Duodenal mucosa (tissue), 2 donors: ENCODE measurements at regions not wholly inside any gene's neighbourhood (a gene's known extent, or its start where the extent isn't known, plus 50 kb on each side); places are given as distances from the start of the nearest gene placed in this dataset.

ENCODE experiments used
- H3K27ac ChIP-seq: one replicate; pipeline ENCODE4 v1.7.0; 2013; ENCODE audit warnings: low read depth, low read length
- H3K27me3 ChIP-seq, 2 donors: one replicate each; pipeline ENCODE4 v1.7.0; 2013; ENCODE audit warnings: low read length in 2 of 2, control low read depth in 1 of 2; ENCODE audit not compliant: insufficient read depth in 2 of 2, control insufficient read depth in 1 of 2
- H3K36me3 ChIP-seq, 2 donors: one replicate each; pipeline ENCODE4 v1.7.0; 2013; ENCODE audit warnings: low read length in 2 of 2, control low read depth in 1 of 2; ENCODE audit not compliant: insufficient read depth in 2 of 2, control insufficient read depth in 1 of 2
- H3K4me1 ChIP-seq, 2 donors: one replicate each; pipeline ENCODE4 v1.7.0; 2013; ENCODE audit warnings: low read length in 2 of 2, control low read depth in 1 of 2; ENCODE audit not compliant: insufficient read depth in 2 of 2, control insufficient read depth in 1 of 2
- H3K4me3 ChIP-seq, 2 donors: one replicate each; pipeline ENCODE4 v1.7.0; 2013; ENCODE audit warnings: low read length in 2 of 2, low read depth in 1 of 2
- H3K9ac ChIP-seq, 2 donors: one replicate each; pipeline ENCODE4 v1.7.0; 2013; ENCODE audit warnings: low read length in 2 of 2, low read depth in 1 of 2
- H3K9me3 ChIP-seq, 2 donors: one replicate each; pipeline ENCODE4 v1.7.0; 2013; ENCODE audit warnings: low read length in 2 of 2, control low read depth in 1 of 2; ENCODE audit not compliant: control insufficient read depth in 1 of 2

DNA sequence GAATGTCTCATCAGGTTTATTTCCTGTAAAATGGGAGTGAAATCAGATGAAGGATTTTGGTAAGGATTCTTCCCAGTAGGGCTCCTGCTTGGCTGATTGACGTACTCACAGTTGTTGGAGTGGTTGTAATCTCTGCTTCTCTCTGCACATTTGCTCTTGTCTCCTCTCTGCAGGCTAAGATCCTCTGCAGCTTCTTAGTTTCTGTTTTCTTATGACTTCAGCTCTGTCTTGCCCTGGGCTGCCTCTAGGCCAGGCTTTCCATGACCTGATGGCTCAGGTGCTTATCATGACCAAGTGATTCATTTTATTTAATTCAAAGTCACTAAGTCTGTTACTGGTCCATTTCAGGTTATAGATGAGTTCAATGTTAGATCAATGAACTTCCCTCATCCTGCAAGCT lies 394.5 kb upstream of the DDHD1 start:
- no peak overlapping the region for H3K4me3 ChIP-seq
- no peaks in the 10 kb centered on the region for H3K27me3 ChIP-seq
- no peaks in the 10 kb centered on the region for H3K4me1 ChIP-seq
- no peak overlapping the region for H3K9ac ChIP-seq
- H3K27ac ChIP-seq, result no peak overlapping the region
- H3K9me3 ChIP-seq, result no peaks in the 10 kb centered on the region
- H3K36me3 ChIP-seq, result no peaks in the 10 kb centered on the region

DNA sequence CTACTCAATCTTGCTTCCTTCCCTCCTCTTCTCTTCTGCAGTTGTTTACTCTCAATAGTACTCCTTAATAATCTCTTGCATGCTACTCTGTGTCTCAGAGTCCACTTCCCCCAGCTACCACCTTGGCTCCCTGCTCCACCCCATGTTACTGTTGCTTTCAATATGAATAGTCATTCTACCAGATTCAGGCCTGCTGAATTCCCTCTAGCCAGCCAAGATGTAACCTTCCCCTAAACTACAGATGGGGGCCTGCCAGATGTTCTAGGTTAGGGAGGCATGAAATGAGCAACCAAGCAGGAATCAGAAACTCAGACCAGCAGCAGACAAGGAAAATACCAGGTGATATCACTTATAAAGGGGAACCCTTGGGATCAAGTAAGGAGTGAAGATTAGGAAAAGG lies 392.1 kb upstream of the DDHD1 start:
- no peaks in the 10 kb centered on the region for H3K36me3 ChIP-seq
- H3K9me3 ChIP-seq, result no peaks in the 10 kb centered on the region
- no peaks in the 10 kb centered on the region for H3K27me3 ChIP-seq
- no peak overlapping the region for H3K9ac ChIP-seq
- H3K4me3 ChIP-seq, result no peak overlapping the region
- no peaks in the 10 kb centered on the region for H3K4me1 ChIP-seq
- no peak overlapping the region for H3K27ac ChIP-seq

DNA sequence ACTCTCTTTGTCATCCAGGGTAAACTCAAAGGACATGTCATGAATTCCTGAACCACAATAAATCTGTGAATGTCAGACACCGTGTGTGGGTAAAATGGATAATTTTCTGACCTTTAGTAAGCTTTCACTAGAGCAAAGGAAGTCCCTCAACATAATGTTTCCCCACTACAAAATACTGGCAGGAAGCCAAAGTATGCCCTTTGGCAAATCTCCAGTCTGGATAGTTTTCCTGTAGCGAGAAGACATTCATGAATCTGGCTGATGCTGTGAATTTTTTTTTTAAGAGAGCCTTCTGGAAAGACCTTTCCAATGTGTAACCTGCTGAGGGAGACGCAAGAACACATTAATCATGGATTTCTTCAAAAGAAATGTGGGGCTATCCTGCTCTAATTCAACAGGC lies 389.6 kb upstream of the DDHD1 start:
- no peaks in the 10 kb centered on the region for H3K27me3 ChIP-seq
- H3K9me3 ChIP-seq, result no peaks in the 10 kb centered on the region
- no peak overlapping the region for H3K4me3 ChIP-seq
- no peaks in the 10 kb centered on the region for H3K36me3 ChIP-seq
- H3K27ac ChIP-seq, result no peak overlapping the region
- H3K9ac ChIP-seq, result no peak overlapping the region
- H3K4me1 ChIP-seq, result no peaks in the 10 kb centered on the region

DNA sequence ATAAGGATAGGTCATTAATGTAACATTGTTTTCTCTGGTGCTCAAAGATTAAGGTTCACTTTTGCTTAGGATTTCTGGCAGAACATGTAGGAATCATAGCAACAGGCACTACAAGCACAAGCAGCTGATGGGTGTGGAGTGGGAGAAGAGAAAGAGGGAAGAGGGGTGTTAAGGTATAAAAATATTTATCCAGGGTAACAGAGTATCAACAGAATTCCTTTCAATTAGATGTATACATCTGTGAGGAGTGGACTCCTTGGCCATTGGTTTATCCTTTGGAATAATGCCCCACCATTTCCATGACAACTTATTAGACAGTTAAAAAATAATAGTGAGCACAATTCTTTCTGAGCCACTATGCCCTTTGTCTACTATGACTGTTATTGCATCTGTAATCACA lies 388.3 kb upstream of the DDHD1 start:
- H3K27ac ChIP-seq, result no peak overlapping the region
- H3K4me1 ChIP-seq, result no peaks in the 10 kb centered on the region

GRCh38 chr14:53539489-53540126 lies 386.5 kb upstream of the DDHD1 start:
- no peaks in the 10 kb centered on the region for H3K27me3 ChIP-seq
- no peaks in the 10 kb centered on the region for H3K36me3 ChIP-seq
- no peak overlapping the region for H3K4me3 ChIP-seq
- H3K27ac ChIP-seq, result no peak overlapping the region
- no peak overlapping the region for H3K9ac ChIP-seq
- no peaks in the 10 kb centered on the region for H3K9me3 ChIP-seq
- no peaks in the 10 kb centered on the region for H3K4me1 ChIP-seq

More for the DNA sequence above, 388.3 kb upstream of the DDHD1 start:
- H3K36me3 ChIP-seq, result no peaks in the 10 kb centered on the region
- no peak overlapping the region for H3K9ac ChIP-seq
- H3K4me3 ChIP-seq, result no peak overlapping the region
- no peaks in the 10 kb centered on the region for H3K27me3 ChIP-seq
- no peaks in the 10 kb centered on the region for H3K9me3 ChIP-seq

- no peaks in the 10 kb centered on the region for H3K36me3 ChIP-seq
- H3K4me1 ChIP-seq, result no peaks in the 10 kb centered on the region
- H3K27me3 ChIP-seq, result no peaks in the 10 kb centered on the region
- no peak overlapping the region for H3K27ac ChIP-seq
- H3K9me3 ChIP-seq, result no peaks in the 10 kb centered on the region
- H3K9ac ChIP-seq, result no peak overlapping the region
- no peak overlapping the region for H3K4me3 ChIP-seq
Observed at GRCh38 chr14:53538316-53538881, 385.3 kb upstream of the DDHD1 start.

DNA sequence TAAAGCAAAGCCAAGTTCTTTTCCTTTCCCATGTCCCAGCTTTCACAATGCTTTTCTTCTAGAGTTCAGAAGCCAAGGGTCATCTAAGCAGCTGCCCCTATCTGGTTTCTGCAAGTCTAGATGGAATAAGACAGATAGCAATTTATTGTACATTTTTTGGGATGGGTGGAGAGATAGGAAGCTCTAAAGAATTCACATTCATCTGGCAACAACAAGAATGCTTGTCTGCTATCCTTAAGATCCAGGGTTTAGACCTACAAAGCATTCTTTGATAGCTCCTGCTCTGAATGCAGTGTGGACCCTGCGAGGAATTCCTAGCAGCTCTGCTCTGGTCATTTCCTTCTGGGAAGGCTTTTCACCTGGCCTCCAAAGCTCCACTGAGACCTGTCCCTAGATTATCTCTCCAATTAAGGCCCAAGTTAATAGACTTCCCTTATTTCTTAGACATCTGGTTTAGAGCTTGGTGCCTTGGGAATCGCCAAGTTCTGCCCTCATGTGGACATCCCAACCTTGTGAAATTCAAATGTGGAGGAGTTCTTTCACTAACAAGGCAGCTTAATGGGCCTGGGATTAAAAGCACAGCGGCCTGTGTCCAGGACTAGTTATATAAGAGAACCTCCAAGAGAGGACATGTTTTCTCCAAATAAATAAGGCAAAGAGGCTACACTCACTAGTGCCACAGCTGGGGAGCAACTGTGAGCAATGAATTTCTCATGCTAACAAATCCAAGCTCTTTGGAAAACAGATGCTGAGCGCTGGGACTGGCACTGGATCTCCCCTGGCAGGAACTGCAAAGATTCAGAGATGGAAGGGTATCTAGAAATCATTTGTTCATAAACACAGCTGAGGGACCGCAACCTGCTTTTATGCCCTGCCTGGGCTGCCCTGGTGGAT lies 384.5 kb upstream of the DDHD1 start:
- no peak overlapping the region for H3K27ac ChIP-seq
- H3K36me3 ChIP-seq, result no peaks in the 10 kb centered on the region
- H3K9ac ChIP-seq, result no peak overlapping the region
- no peaks in the 10 kb centered on the region for H3K9me3 ChIP-seq
- no peak overlapping the region for H3K4me3 ChIP-seq
- H3K27me3 ChIP-seq, result no peaks in the 10 kb centered on the region
- no peaks in the 10 kb centered on the region for H3K4me1 ChIP-seq

GRCh38 chr14:53536446-53536845 lies 383.3 kb upstream of the DDHD1 start:
- H3K27ac ChIP-seq, result no peak overlapping the region
- H3K9me3 ChIP-seq, result no peaks in the 10 kb centered on the region
- no peak overlapping the region for H3K9ac ChIP-seq
- H3K4me3 ChIP-seq, result no peak overlapping the region
- H3K36me3 ChIP-seq, result no peaks in the 10 kb centered on the region
- no peaks in the 10 kb centered on the region for H3K27me3 ChIP-seq
- no peaks in the 10 kb centered on the region for H3K4me1 ChIP-seq

GRCh38 chr14:53534841-53535240 lies 381.7 kb upstream of the DDHD1 start:
- no peak overlapping the region for H3K27ac ChIP-seq
- H3K27me3 ChIP-seq, result no peaks in the 10 kb centered on the region
- no peak overlapping the region for H3K9ac ChIP-seq
- no peaks in the 10 kb centered on the region for H3K4me1 ChIP-seq
- H3K36me3 ChIP-seq, result no peaks in the 10 kb centered on the region
- no peak overlapping the region for H3K4me3 ChIP-seq
- H3K9me3 ChIP-seq, result no peaks in the 10 kb centered on the region

GRCh38 chr14:53533384-53533970 lies 380.4 kb upstream of the DDHD1 start:
- Histone ChIP-seq H3K4me3 (no peak overlapping the region), H3K9me3 (no peaks in the 10 kb centered on the region), H3K27me3 (no peaks in the 10 kb centered on the region), H3K4me1 (no peaks in the 10 kb centered on the region), H3K27ac (no peak overlapping the region), H3K9ac (no peak overlapping the region), H3K36me3 (no peaks in the 10 kb centered on the region)
